Amniotic epithelial cell (primary cell): ENCODE measurements at regions not wholly inside any gene's neighbourhood (a gene's known extent, or its start where the extent isn't known, plus 50 kb on each side); places are given as distances from the start of the nearest gene placed in this dataset.

Source experiments
- DNase-seq: peaks from one replicate; pipeline ENCODE4 v3.0.0-alpha.2; 2010; ENCODE audit warnings: low read depth

GRCh38 chr7:28292834-28293526, 112.4 kb upstream of the JAZF1 start:
- peak; percentile 30 for DNase-seq

- DNase-seq = no peak
Measured at GRCh38 chr7:28293527-28293835, 112.9 kb upstream of the JAZF1 start.

- peak; percentile 50 for DNase-seq
Measured at GRCh38 chr7:28296571-28297483, 115.5 kb upstream of the CREB5 start.

- no peak for DNase-seq
Measured at GRCh38 chr7:28297801-28298459, 114.4 kb upstream of the CREB5 start.

GRCh38 chr7:28298870-28299518, 113.3 kb upstream of the CREB5 start:
- peak; percentile 64 for DNase-seq

- DNase-seq = no peak
Measured at GRCh38 chr7:28299556-28299955, 112.8 kb upstream of the CREB5 start.

GRCh38 chr7:28300488-28300887, 111.8 kb upstream of the CREB5 start:
- DNase-seq = no peak

GRCh38 chr7:28301148-28301641, 111.1 kb upstream of the CREB5 start:
- DNase-seq = peak; percentile 94

GRCh38 chr7:28304290-28304689, 108.0 kb upstream of the CREB5 start:
- DNase-seq = peak; percentile 19

GRCh38 chr7:28309704-28310459, 102.4 kb upstream of the CREB5 start:
- DNase-seq = no peak

GRCh38 chr7:28310460-28310848, 101.9 kb upstream of the CREB5 start:
- no peak for DNase-seq

- DNase-seq = no peak
Measured at GRCh38 chr7:28311670-28312069, 100.6 kb upstream of the CREB5 start.

- no peak for DNase-seq
Measured at GRCh38 chr7:28312948-28313347, 99.4 kb upstream of the CREB5 start.

- peak; percentile 43 for DNase-seq
Measured at GRCh38 chr7:28314841-28315240, 97.5 kb upstream of the CREB5 start.

- DNase-seq = peak; percentile 70
Measured at GRCh38 chr7:28315565-28316410, 96.5 kb upstream of the CREB5 start.

- DNase-seq = peak; percentile 90
Measured at GRCh38 chr7:28316489-28316888, 95.8 kb upstream of the CREB5 start.

- no peak for DNase-seq
Measured at GRCh38 chr7:28318101-28318762, 94.1 kb upstream of the CREB5 start.

- no peak for DNase-seq
Measured at GRCh38 chr7:28323833-28324232, 88.5 kb upstream of the CREB5 start.

- no peak for DNase-seq
Measured at GRCh38 chr7:28328146-28328545, 84.2 kb upstream of the CREB5 start.
